GM12892 (cell line): ENCODE measurements at regions not wholly inside any gene's neighbourhood (a gene's known extent, or its start where the extent isn't known, plus 50 kb on each side); places are given as distances from the start of the nearest gene placed in this dataset.

Experiments used
- POLR2A ChIP-seq: IDR thresholded peaks from 2 replicates; pipeline ENCODE4 v1.6.1; 2011; ENCODE audit warnings: low read depth, low read length, control low read depth
- POLR2AphosphoS5 ChIP-seq: IDR thresholded peaks from 2 replicates; pipeline ENCODE4 v1.6.1; 2011; ENCODE audit warnings: low read depth, low read length, control low read depth
- TAF1 ChIP-seq: IDR thresholded peaks from 2 replicates; pipeline ENCODE4 v1.6.1; 2011; ENCODE audit warnings: low read depth, mild to moderate bottlenecking, control low read depth, low read length, borderline replicate concordance

- TF ChIP-seq POLR2AphosphoS5: no peak
- no peak for TF ChIP-seq TAF1
- no peak for TF ChIP-seq POLR2A
Measured at GRCh38 chr6:113796038-113796437, 61.1 kb upstream of the MARCKS start.
